Ishikawa (cell line): ENCODE measurements at regions not wholly inside any gene's neighbourhood (a gene's known extent, or its start where the extent isn't known, plus 50 kb on each side); places are given as distances from the start of the nearest gene placed in this dataset.

Source experiments
- MAX ChIP-seq: IDR thresholded peaks from 2 replicates; pipeline ENCODE4 v1.6.1; 2012
- RAD21 ChIP-seq: IDR thresholded peaks from 2 replicates; pipeline ENCODE4 v1.6.1; 2012; ENCODE audit warnings: low read depth
- TAF1 ChIP-seq: IDR thresholded peaks from 2 replicates; pipeline ENCODE4 v1.6.1; 2012; ENCODE audit warnings: low read depth, mild to moderate bottlenecking
- ZBTB7A ChIP-seq: IDR thresholded peaks from 2 replicates; pipeline ENCODE4 v1.6.1; 2012; ENCODE audit warnings: low read depth

- TF ChIP-seq TAF1 (no peak), MAX (no peak), RAD21 (no peak), ZBTB7A (no peak)
Observed at GRCh38 chrX:109172091-109172602, 309.7 kb downstream of the GUCY2F start.
